ENCODE measurements at regions not wholly inside any gene's neighbourhood (a gene's known extent, or its start where the extent isn't known, plus 50 kb on each side); places are given as distances from the start of the nearest gene placed in this dataset.
"Not testable (repeated sequence)": the region's sequence is repeated elsewhere in the genome, so short reads cannot be mapped to it uniquely, and the experiment has no call there.

- no peak overlapping the region for H3K4me3 ChIP-seq (ENCODE audit: low read length in 3 of 3)
- H3K4me1 ChIP-seq (ENCODE audit: control insufficient read depth in 3 of 3, insufficient read depth in 3 of 3, low read length in 3 of 3), result no peaks in the 10 kb centered on the region
- H3K27me3 ChIP-seq (ENCODE audit: control insufficient read depth in 3 of 3, insufficient read depth in 3 of 3, low read length in 3 of 3), result no peaks in the 10 kb centered on the region
- H3K9ac ChIP-seq (ENCODE audit: low read depth in 1 of 3, low read length in 3 of 3), result no peak overlapping the region
- H3K36me3 ChIP-seq (ENCODE audit: control insufficient read depth in 3 of 3, insufficient read depth in 3 of 3, low read length in 3 of 3), result no peaks in the 10 kb centered on the region
- no peaks in the 10 kb centered on the region for H3K9me3 ChIP-seq (ENCODE audit: control insufficient read depth in 3 of 3, low read length in 3 of 3)
- no peak overlapping the region for H3K27ac ChIP-seq (ENCODE audit: low read depth, low read length)
Observed at GRCh38 chr1:83493633-83494032, 505.3 kb downstream of the TTLL7 start.

- no peaks in the 10 kb centered on the region for H3K27me3 ChIP-seq (ENCODE audit: control insufficient read depth in 3 of 3, insufficient read depth in 3 of 3, low read length in 3 of 3)
- H3K4me3 ChIP-seq (ENCODE audit: low read length in 3 of 3), result no peak overlapping the region
- no peak overlapping the region for H3K27ac ChIP-seq (ENCODE audit: low read depth, low read length)
- no peaks in the 10 kb centered on the region for H3K9me3 ChIP-seq (ENCODE audit: control insufficient read depth in 3 of 3, low read length in 3 of 3)
- no peak overlapping the region for H3K9ac ChIP-seq (ENCODE audit: low read depth in 1 of 3, low read length in 3 of 3)
- H3K36me3 ChIP-seq (ENCODE audit: control insufficient read depth in 3 of 3, insufficient read depth in 3 of 3, low read length in 3 of 3), result no peaks in the 10 kb centered on the region
- H3K4me1 ChIP-seq (ENCODE audit: control insufficient read depth in 3 of 3, insufficient read depth in 3 of 3, low read length in 3 of 3), result no peaks in the 10 kb centered on the region
Observed at GRCh38 chr1:83491930-83492329, 507.0 kb downstream of the TTLL7 start.

- no peaks in the 10 kb centered on the region for H3K9me3 ChIP-seq (ENCODE audit: control insufficient read depth in 3 of 3, low read length in 3 of 3)
- no peak overlapping the region for H3K9ac ChIP-seq (ENCODE audit: low read depth in 1 of 3, low read length in 3 of 3)
- no peaks in the 10 kb centered on the region for H3K36me3 ChIP-seq (ENCODE audit: control insufficient read depth in 3 of 3, insufficient read depth in 3 of 3, low read length in 3 of 3)
- H3K27ac ChIP-seq (ENCODE audit: low read depth, low read length), result no peak overlapping the region
- H3K4me3 ChIP-seq (ENCODE audit: low read length in 3 of 3), result no peak overlapping the region
- H3K27me3 ChIP-seq (ENCODE audit: control insufficient read depth in 3 of 3, insufficient read depth in 3 of 3, low read length in 3 of 3), result no peaks in the 10 kb centered on the region
- H3K4me1 ChIP-seq (ENCODE audit: control insufficient read depth in 3 of 3, insufficient read depth in 3 of 3, low read length in 3 of 3), result no peaks in the 10 kb centered on the region
Observed at GRCh38 chr1:83490988-83491387, 507.9 kb downstream of the TTLL7 start.

- not testable (repeated sequence) for H3K27ac ChIP-seq (ENCODE audit: low read depth, low read length); H3K36me3 ChIP-seq (ENCODE audit: control insufficient read depth in 3 of 3, insufficient read depth in 3 of 3, low read length in 3 of 3); H3K4me3 ChIP-seq (ENCODE audit: low read length in 3 of 3); H3K4me1 ChIP-seq (ENCODE audit: control insufficient read depth in 3 of 3, insufficient read depth in 3 of 3, low read length in 3 of 3); H3K27me3 ChIP-seq (ENCODE audit: control insufficient read depth in 3 of 3, insufficient read depth in 3 of 3, low read length in 3 of 3); H3K9ac ChIP-seq (ENCODE audit: low read depth in 1 of 3, low read length in 3 of 3); H3K9me3 ChIP-seq (ENCODE audit: control insufficient read depth in 3 of 3, low read length in 3 of 3)
Observed at GRCh38 chr1:83488105-83488504, 510.8 kb downstream of the TTLL7 start.

GRCh38 chr1:83487460-83487859 lies 511.5 kb downstream of the TTLL7 start:
- H3K9ac ChIP-seq (ENCODE audit: low read depth in 1 of 3, low read length in 3 of 3), result not testable (repeated sequence)

GRCh38 chr1:83485314-83486019 lies 513.5 kb downstream of the TTLL7 start:
- not testable (repeated sequence) for H3K4me1 ChIP-seq (ENCODE audit: control insufficient read depth in 3 of 3, insufficient read depth in 3 of 3, low read length in 3 of 3)

More at GRCh38 chr1:83487460-83487859, 511.5 kb downstream of the TTLL7 start:
- not testable (repeated sequence) for H3K4me1 ChIP-seq (ENCODE audit: control insufficient read depth in 3 of 3, insufficient read depth in 3 of 3, low read length in 3 of 3); H3K4me3 ChIP-seq (ENCODE audit: low read length in 3 of 3); H3K36me3 ChIP-seq (ENCODE audit: control insufficient read depth in 3 of 3, insufficient read depth in 3 of 3, low read length in 3 of 3); H3K27me3 ChIP-seq (ENCODE audit: control insufficient read depth in 3 of 3, insufficient read depth in 3 of 3, low read length in 3 of 3); H3K27ac ChIP-seq (ENCODE audit: low read depth, low read length); H3K9me3 ChIP-seq (ENCODE audit: control insufficient read depth in 3 of 3, low read length in 3 of 3)

GRCh38 chr1:83481284-83481683 lies 517.6 kb downstream of the TTLL7 start:
- H3K36me3 ChIP-seq (ENCODE audit: control insufficient read depth in 3 of 3, insufficient read depth in 3 of 3, low read length in 3 of 3); H3K9ac ChIP-seq (ENCODE audit: low read depth in 1 of 3, low read length in 3 of 3); H3K9me3 ChIP-seq (ENCODE audit: control insufficient read depth in 3 of 3, low read length in 3 of 3); H3K27me3 ChIP-seq (ENCODE audit: control insufficient read depth in 3 of 3, insufficient read depth in 3 of 3, low read length in 3 of 3); H3K4me1 ChIP-seq (ENCODE audit: control insufficient read depth in 3 of 3, insufficient read depth in 3 of 3, low read length in 3 of 3); H3K4me3 ChIP-seq (ENCODE audit: low read length in 3 of 3); H3K27ac ChIP-seq (ENCODE audit: low read depth, low read length): not testable (repeated sequence)

More at GRCh38 chr1:83485314-83486019, 513.5 kb downstream of the TTLL7 start:
- not testable (repeated sequence) for H3K9me3 ChIP-seq (ENCODE audit: control insufficient read depth in 3 of 3, low read length in 3 of 3); H3K9ac ChIP-seq (ENCODE audit: low read depth in 1 of 3, low read length in 3 of 3); H3K27ac ChIP-seq (ENCODE audit: low read depth, low read length); H3K4me3 ChIP-seq (ENCODE audit: low read length in 3 of 3); H3K27me3 ChIP-seq (ENCODE audit: control insufficient read depth in 3 of 3, insufficient read depth in 3 of 3, low read length in 3 of 3); H3K36me3 ChIP-seq (ENCODE audit: control insufficient read depth in 3 of 3, insufficient read depth in 3 of 3, low read length in 3 of 3)

- H3K4me1 ChIP-seq (ENCODE audit: control insufficient read depth in 3 of 3, insufficient read depth in 3 of 3, low read length in 3 of 3); H3K36me3 ChIP-seq (ENCODE audit: control insufficient read depth in 3 of 3, insufficient read depth in 3 of 3, low read length in 3 of 3); H3K4me3 ChIP-seq (ENCODE audit: low read length in 3 of 3); H3K9ac ChIP-seq (ENCODE audit: low read depth in 1 of 3, low read length in 3 of 3); H3K27me3 ChIP-seq (ENCODE audit: control insufficient read depth in 3 of 3, insufficient read depth in 3 of 3, low read length in 3 of 3); H3K27ac ChIP-seq (ENCODE audit: low read depth, low read length); H3K9me3 ChIP-seq (ENCODE audit: control insufficient read depth in 3 of 3, low read length in 3 of 3): not testable (repeated sequence)
Observed at GRCh38 chr1:83479591-83480239, 519.2 kb downstream of the TTLL7 start.

- H3K9ac ChIP-seq (ENCODE audit: low read depth in 1 of 3, low read length in 3 of 3); H3K27me3 ChIP-seq (ENCODE audit: control insufficient read depth in 3 of 3, insufficient read depth in 3 of 3, low read length in 3 of 3); H3K27ac ChIP-seq (ENCODE audit: low read depth, low read length); H3K4me1 ChIP-seq (ENCODE audit: control insufficient read depth in 3 of 3, insufficient read depth in 3 of 3, low read length in 3 of 3); H3K36me3 ChIP-seq (ENCODE audit: control insufficient read depth in 3 of 3, insufficient read depth in 3 of 3, low read length in 3 of 3); H3K4me3 ChIP-seq (ENCODE audit: low read length in 3 of 3); H3K9me3 ChIP-seq (ENCODE audit: control insufficient read depth in 3 of 3, low read length in 3 of 3): not testable (repeated sequence)
Observed at GRCh38 chr1:83478127-83478526, 520.8 kb downstream of the TTLL7 start.

GRCh38 chr1:83476518-83476917 lies 522.4 kb downstream of the TTLL7 start:
- not testable (repeated sequence) for H3K36me3 ChIP-seq (ENCODE audit: control insufficient read depth in 3 of 3, insufficient read depth in 3 of 3, low read length in 3 of 3); H3K27me3 ChIP-seq (ENCODE audit: control insufficient read depth in 3 of 3, insufficient read depth in 3 of 3, low read length in 3 of 3); H3K4me3 ChIP-seq (ENCODE audit: low read length in 3 of 3); H3K4me1 ChIP-seq (ENCODE audit: control insufficient read depth in 3 of 3, insufficient read depth in 3 of 3, low read length in 3 of 3); H3K27ac ChIP-seq (ENCODE audit: low read depth, low read length); H3K9me3 ChIP-seq (ENCODE audit: control insufficient read depth in 3 of 3, low read length in 3 of 3); H3K9ac ChIP-seq (ENCODE audit: low read depth in 1 of 3, low read length in 3 of 3)

All from skeletal muscle tissue (tissue), 3 donors.